T-helper 2 cell treated with Interferon-gamma antibody and Interleukin-4, amounts not matched to agents 100 ng/mL and 5 ng/mL, for 36 hours (primary cell): ENCODE measurements at regions not wholly inside any gene's neighbourhood (a gene's known extent, or its start where the extent isn't known, plus 50 kb on each side); places are given as distances from the start of the nearest gene placed in this dataset.
"Not testable (repeated sequence)": the region's sequence is repeated elsewhere in the genome, so short reads cannot be mapped to it uniquely, and the experiment has no call there.

ENCODE experiments used
- intact Hi-C: fragments of 100-400 bp; cut with micrococcal nuclease; formaldehyde crosslinking; loops from one replicate; pipeline ENCODE4 v1.15.1; 2023

DNA sequence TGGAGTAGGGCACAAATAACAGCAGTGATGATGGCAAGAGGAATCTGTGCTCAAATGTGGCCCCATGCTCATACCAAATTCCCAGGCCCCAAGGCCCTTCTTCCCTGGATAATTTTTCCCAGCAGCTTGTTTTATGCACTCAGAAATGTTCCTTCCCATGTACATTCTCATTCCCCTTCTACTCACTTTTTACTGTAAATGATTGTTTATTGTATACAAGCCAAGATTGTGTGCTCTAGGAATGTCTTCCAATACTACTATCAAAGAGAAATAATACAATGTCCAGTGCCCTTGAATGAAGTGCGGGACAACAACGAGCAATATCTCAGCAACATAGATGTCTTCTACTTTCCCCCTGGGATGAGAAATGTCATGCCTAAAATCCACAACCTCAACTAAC is 201.6 kb downstream of the ICOS start:
- intact Hi-C loops: no loop called here

DNA sequence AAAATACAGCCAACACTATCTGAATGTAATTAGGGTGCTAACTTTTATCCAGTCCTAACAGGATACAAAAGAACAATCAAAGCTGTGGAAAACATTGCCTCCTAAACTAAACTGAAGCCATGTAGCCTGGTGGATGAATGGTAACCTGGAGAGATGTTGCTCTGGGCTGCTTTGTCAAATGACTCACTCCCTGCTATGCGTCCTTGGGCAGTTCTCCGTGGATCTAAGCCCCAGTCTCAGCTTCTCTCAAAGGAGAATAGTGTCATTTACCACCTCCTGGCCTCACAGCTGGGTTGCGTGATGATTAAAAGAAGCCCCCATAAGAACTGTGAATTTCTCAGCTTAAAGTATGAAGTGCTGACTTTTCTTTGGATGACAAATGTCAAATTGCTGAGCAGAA is 203.7 kb downstream of the ICOS start:
- intact Hi-C loops: no loop called here

DNA sequence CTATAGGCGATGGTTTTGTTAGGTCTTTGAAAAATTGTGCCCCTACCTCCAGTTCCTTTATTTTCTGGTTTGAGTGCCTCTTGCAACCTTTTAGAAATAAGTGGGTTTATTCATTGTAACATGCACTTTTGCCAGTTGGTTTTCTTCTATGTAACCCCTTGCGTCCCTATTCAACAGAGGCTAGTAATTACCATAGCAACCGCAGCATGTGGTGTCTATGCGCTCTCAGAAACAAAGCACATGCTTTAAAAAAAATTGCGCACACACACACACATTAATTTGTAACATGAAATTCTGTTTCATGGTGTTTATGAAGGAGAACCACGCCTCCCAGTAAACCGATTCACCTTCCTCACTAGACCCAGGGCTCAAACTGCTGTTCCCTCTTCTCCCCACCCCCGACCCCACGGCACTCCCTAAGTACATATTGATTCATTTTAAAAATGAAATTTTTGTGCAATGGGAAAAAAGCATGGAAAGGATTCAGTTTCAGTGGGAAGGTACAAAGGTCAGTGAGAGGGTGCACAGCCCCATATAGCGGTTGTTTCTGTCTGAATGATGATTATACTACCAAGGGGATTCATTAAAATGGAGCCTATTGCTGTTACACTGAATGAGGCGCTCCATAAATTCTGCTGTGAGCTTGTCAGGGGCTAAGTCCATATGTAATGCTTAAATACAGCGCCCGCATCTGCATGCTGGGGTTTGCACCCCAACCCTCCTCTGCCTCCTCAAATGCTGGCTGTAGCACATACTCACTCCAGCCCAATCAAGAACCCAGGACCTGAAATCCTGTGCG is 206.9 kb downstream of the ICOS start:
- intact Hi-C loops: no loop called here

DNA sequence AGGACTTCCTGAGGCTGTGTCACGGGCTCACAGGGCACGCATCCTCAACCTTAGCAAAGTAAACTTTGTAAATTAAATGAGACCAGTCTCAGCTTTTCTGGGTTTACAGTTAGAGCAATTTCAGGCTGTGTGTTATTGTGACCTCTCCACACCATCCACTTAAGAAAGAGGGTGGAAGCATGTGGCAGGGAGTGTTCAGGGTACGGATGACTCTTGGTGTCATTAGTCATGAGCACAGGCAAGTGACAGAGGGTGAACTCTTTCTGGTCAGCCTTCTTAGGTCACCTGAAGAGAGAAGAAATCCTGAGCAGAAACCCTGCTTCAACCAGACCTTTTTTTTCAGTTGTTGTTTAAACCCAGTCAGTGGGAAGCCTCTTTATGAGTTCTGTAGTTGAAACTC is 207.9 kb downstream of the ICOS start:
- intact Hi-C loops: no loop called here

DNA sequence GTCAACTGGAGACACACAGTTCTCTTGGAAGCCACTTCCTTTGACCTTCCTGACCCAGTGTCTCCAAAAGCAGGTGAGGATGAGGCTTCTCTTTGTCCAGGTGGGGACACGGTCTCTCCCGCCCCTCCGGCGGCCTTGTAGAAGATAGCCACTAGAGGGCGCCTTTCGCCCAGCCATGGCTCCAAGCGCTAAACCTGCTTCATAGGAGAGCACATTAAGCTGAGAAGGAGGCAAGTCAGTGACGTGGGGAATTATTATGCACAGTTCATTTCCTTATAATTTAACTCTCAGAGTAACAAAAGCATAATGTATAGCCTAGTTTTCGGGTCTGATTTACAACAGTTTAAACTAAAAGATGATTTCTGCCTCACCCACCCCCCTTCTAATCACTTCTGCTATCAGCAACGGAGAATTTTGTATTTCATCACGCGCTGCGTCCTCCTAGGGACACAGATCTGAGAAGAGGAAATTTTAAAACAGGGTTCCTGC is 208.7 kb downstream of the ICOS start:
- intact Hi-C loops: loop anchor here (1.0 kb wide), 3 partner anchors 33 to 216 kb away; no protein-coding TSS in a partner anchor

DNA sequence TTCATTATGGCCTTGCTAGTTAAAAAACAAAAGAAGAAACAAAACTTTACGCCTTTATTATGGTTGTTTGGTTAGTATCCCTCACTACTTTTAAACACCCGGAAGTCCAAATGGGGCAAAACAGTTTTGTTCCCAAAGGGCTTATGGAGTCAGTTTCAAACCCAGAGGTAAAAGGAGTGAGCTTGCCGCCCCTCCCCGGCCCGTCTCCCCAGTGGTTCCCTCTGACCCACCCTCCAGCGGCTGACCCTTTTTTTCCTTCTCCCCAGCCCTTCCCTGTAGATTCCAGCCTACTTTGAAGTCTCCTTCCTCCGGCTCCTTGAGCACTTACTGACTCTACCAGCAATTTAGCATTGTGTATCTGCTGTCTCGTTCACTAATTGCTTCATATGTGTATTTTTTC is 209.2 kb downstream of the ICOS start:
- intact Hi-C loops: loop anchor here (1.0 kb wide), 4 partner anchors 33 to 216 kb away; no protein-coding TSS in a partner anchor

DNA sequence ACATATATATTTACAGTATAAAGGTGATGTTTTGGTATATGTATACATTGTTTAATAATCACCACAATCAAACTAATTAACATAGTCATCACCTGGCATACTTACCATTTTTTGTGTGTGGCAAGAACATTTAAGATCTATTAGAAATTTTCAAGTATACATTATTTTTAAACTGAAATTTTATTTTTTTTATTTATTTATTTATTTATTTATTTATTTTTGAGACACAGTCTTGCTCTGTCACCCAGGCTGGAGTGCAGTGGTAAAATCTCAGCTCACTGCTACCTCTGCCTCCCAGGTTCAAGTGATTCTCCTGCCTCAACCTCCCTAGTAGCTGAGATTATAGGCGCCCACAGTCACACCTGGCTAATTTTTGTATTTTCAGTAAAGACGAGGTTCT is 210.5 kb downstream of the ICOS start:
- intact Hi-C loops: not testable (repeated sequence)

DNA sequence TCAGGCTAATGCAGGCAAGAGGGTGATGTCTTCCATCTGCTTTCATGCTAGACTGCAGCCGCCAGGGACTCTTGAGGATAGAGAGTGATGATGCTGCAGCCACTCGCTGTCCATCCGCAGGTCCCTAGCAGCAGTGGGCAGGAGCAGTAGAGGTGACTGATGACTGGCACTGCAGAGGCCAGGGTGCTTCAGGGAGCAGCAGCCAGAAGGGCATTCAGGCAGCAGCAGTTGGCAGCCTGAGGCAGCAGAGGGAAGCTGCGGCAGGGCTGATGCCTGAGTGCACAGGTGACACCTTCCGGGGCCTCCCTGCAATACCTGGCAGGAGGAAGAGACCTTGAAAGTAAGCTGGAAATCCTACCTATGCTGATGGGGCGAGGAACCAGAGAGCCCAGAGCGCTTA is 214.2 kb downstream of the ICOS start:
- intact Hi-C loops: no loop called here

DNA sequence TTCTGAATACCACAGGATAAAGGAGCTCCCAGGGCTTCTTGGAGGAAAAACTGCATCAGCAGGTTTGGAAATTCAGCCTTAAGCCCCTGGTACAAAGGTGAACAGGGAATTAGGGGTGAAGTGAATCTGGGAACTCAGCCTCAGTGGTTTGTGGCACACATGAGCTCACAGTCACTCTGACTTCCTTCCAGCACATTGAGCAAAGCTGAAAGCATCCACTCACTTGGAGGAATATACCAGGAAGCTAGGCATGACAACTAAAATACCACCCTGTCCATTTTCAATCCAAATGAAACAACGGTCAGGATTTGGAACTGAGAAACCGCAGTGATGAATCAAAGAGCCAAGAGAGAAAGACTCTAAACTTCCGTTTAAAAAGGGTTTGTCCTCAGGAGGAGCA is 216.1 kb downstream of the ICOS start:
- intact Hi-C loops: no loop called here

DNA sequence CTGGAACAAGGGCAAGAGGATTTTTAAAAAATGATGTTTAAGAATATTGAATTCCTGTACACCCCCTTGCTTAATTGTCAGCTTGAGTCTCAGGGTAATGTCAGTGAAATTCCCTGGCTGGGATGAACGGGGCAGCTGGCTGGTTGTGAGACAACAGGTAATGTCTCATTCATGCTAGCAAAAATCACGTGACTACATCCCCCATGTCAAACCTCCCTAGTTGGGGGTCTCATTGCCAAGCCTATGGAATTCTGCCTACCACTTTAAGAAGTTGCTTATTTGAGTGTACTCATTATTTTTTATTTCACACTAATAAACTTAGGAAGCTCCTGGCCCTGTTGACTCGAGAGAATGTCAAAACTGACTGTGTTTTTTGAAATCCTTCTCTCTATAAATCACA is 218.3 kb downstream of the ICOS start:
- intact Hi-C loops: no loop called here

DNA sequence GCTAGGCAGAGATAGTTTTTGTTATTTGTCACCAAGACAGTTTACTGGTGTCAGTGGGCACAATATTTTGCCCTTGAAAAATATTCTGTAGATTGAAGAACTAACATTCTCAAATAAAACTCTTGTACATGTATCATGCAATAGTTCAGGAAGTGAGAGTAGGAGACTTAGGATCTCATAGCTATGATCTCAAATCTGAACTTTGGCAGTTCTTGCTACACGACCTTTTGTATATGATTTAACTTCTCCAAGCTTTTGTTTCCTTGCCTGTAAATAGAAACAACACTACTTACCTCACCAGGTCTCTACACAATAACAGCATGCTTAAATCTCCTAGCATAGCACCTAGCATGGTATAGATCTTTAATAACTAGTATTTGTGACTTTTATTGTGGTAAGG is 219.9 kb downstream of the ICOS start:
- intact Hi-C loops: no loop called here

DNA sequence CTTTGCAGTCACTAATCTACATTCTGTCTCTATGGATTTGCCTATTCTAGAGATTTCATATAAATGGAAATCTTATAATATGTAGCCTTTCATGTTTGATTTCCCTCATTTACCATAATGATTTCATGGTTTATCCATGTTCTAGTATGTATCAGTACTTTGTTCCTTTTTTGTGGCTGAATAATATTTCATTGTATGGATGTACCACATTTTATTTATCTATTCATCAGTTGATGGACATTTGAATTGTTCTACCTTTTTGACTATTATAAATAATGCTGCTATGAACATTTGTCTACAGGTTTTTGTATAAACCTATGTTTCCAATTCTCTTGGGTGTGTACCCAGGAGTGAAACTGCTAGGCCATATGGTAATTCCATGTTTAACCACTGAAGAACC is 221.1 kb downstream of the ICOS start:
- intact Hi-C loops: no loop called here

DNA sequence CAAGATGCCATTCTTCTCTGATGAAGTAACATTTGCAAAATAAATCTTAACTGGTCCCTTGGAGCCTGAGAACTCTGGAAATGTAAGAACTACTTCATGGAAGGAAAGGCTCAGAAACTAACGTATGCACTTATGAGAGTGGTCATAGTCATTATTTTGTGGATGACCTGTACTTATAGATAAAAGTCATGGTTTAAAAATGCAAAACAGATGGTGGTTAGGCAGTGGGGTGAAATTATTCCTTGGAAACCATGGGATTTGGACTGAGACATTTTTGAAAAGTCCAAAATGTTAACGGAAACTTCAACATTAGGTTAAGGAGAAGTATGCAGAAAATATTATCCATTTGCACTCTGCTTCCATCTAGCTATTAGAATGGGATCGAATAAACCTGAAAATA is 223.0 kb downstream of the ICOS start:
- intact Hi-C loops: no loop called here

DNA sequence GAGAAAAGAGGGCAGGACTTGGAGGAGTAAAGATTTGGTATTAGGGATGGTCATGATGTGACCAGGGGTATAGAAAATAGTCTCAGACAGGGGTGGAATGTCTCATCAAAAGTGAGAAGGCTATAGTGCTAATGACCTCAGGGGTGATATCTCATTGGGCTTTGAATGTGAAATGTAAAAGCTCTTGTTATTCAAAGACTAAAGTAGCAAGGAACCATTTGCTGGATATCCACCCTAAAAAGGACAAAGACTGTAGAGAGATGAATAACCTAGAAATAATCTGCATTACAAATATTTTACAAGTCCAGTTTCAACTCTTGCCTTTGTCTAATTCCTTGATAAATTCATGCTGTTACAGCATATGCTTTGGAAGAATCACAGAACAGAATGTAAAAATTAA is 224.4 kb downstream of the ICOS start:
- intact Hi-C loops: no loop called here

DNA sequence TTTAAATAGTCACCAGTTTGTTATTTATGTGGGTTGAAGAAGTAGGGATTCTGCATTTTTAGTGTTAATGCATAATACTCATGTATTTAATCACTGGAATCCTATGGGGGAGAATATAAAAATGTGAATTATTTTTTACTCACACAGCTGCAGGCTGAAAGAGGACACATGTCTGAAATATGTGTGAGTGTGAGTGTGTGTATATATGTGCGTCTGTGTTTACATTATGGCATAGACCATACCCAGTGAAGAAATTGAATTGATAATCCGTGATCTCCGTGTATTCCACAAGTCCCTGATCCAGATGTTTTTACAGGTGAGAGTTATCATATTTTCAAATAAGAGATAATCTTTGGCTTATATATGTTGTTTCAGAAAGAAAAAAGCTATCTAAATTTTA is 225.3 kb downstream of the ICOS start:
- intact Hi-C loops: no loop called here

DNA sequence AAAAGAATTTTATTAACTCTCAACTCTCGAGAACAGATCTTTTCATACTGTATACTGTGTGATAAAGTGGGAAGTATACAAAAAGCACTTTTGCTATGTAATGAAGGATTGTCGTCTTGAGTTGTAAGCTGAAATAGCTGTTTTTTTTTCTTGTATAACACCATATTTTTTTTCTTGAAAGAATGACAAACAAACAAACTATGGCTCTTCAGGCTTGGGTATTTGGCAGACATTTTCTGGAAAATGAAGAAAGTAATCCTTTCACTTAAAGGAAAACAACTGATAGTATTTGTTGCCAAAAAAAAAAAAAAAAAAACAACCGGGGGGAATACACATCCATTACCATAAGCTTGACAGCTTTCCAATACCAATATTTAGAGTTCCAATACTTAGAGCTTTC is 230.4 kb downstream of the ICOS start:
- intact Hi-C loops: no loop called here

DNA sequence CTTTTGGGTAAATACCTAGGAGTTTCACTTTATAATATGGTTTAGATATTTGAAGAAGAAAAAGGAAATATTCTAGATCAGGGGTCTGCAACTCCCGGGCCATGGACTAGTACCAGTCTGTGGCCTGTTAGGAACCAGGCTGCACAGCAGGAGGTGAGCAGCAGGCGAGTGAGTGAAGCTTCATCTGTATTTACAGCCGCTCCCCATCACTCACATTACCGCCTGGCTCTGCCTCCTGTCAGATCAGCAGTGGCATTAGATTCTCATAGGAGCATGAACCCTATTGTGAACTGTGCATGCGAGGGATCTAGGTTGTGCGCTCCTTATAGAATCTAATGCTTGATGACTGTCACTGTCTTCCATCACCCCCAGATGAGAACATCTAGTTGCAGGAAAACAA is 231.1 kb downstream of the ICOS start:
- intact Hi-C loops: not testable (repeated sequence)

DNA sequence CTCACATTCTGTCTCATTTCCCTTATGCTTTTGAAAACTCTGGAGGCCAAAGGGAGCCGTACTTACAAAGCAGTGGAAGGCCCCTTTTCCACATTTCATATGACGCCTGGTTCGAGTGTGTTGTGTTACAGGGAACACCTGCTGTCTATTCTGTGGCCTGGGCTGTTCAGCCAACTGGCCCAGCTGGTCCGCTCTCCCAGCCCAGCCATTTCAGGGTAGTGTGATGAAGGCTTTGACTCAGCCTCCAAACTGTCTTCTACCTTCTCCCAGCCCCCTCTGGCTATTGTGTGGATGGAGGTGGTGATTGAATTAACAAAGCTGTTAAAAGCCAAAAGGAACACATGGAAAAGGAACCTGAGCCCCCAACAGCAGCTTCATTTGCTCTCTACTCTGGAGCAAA is 233.8 kb downstream of the ICOS start:
- intact Hi-C loops: no loop called here

DNA sequence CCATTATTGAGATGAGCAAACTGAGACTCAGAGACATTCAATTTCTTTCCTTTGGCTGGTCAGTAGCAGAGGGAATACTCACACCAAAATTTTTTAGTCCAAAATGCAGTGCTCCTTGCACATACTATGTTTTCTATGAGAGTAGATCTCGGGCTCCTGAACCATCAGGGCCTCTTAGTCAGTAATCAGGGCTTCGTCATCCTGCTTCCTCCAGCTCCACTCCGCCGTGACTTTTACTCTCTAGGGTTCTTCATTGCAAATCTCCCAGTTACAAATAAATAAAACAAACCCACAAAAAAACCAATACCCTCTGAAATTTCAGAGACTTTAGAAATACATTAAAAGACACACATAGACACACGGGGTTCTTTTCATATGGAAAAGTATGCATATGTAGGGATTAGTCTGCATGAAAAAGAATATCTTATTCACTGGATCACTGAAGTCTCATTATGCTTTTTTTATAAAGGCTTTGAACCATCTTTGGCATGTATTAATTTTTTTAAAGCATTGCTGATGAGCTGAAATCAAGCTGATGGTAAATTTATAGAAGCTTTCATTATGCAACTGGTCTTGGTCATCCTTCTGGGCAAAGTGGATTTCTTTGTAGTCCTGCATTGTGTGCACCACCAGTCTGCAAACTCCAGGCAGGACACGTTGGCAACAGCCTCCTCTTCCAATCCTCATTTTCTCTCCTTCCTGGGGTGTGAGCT is 235.0 kb downstream of the ICOS start:
- intact Hi-C loops: no loop called here

DNA sequence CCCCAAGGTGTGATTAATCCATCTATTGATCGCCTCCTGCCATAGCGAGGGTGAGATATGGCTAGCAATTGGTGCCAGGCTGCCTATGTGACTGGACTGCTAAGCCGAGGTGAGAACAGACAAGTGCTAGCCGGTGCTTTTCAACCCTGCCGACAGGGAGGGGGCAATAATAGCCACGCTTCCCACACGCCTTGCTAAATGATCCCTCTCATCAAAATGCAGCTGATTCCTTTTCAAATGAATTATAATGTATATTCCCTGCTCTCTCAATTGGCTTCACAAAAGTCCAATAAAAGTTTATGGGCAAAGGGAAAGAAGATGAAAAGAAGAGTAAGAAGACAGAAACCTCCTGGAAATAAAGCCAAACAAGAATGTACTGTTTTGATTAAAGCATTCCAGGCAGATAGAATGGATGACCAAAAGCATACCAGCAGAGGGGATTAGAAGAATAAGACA is 235.6 kb downstream of the ICOS start:
- intact Hi-C loops: no loop called here

DNA sequence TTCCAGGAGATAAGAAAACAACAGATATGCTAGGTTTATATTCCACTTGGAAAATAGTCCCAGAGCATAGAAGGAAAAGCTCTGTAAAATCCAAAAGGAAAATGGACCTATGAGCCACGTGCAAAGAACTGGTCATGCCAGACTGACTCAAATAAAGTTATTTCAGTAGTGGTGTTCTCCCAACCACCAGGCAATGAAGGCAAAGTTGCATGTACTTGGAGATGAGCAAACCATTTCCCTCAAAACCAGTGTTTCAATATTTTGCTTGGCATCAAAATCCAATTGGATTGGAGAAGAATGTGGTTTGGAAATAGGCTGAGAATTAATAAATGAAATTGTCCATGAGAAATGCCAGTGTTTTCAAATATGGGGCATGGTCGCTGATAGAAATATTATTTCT is 237.5 kb downstream of the ICOS start:
- intact Hi-C loops: no loop called here

DNA sequence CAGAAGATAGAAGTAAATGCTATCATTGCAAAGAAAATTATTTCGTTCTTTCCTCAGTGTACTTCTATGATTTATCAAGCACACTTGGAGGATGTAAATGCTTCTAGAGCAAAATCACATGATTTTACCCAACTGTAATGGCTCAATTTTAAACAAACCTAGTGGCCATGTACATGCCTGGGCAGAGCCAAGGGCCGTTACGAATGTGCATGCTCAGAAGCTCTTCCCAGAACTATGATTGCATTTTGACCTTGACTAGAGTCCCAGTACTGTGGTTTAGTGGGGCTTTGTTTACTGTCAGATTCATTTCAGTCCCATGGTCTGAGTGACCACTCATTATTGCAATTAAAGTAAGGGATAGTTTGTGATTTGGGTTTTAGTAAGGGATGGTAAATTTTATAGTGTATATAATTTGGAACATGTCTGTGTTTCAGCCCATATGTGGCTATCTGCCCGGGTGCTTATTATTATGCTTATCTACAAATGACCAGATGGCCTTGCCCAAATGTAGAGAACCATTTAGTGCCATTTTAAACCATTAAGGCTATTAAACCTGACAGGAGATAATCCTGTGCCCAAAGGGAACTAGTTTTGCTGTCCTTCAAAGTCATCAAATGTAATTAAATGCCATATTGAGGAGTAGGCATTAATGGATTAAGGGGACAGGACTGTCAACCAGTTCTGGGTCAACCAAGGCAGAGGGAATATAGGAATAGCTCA is 239.1 kb downstream of the ICOS start:
- intact Hi-C loops: loop anchor here (5.0 kb wide), 1 partner anchor 693 kb away; no protein-coding TSS in a partner anchor
